A673 (cell line): ENCODE measurements at regions not wholly inside any gene's neighbourhood (a gene's known extent, or its start where the extent isn't known, plus 50 kb on each side); places are given as distances from the start of the nearest gene placed in this dataset.

Experiments
- CTCF ChIP-seq: fragments of 300-800, 200-600 bp; sonication (generic); conservative IDR thresholded peaks from 2 replicates; pipeline ENCODE4 v1.5.1; 2017; ENCODE audit warnings: low read depth, mild to moderate bottlenecking, antibody characterized with exemption, low read length, moderate library complexity, mixed read lengths
- EZH2 ChIP-seq: fragments of 200-600 bp; sonication (generic); IDR thresholded peaks from 2 replicates; pipeline ENCODE4 v1.6.1; 2017; ENCODE audit warnings: borderline replicate concordance, low read depth, mild to moderate bottlenecking, mixed read lengths, antibody characterized with exemption, low read length; ENCODE audit not compliant: poor library complexity, severe bottlenecking

GRCh38 chr19:20482721-20483120 is 82.9 kb downstream of the ZNF737 start:
- TF ChIP-seq CTCF (no peak), EZH2 (no peak)
